NT2/D1 (cell line): ENCODE measurements at regions not wholly inside any gene's neighbourhood (a gene's known extent, or its start where the extent isn't known, plus 50 kb on each side); places are given as distances from the start of the nearest gene placed in this dataset.

ENCODE experiments used
- SUZ12 ChIP-seq: IDR thresholded peaks from 2 replicates; pipeline ENCODE4 v1.6.1; 2011; ENCODE audit not compliant: insufficient read length, insufficient read depth; ENCODE audit errors: extremely low read depth
- YY1 ChIP-seq: IDR thresholded peaks from 2 replicates; pipeline ENCODE4 v1.6.1; 2011; ENCODE audit not compliant: insufficient read length, insufficient read depth

- TF ChIP-seq SUZ12: no peak
- TF ChIP-seq YY1: no peak
Measured at GRCh38 chr3:148330542-148330941, 367.2 kb upstream of the AGTR1 start.
